ENCODE measurements at regions not wholly inside any gene's neighbourhood (a gene's known extent, or its start where the extent isn't known, plus 50 kb on each side); places are given as distances from the start of the nearest gene placed in this dataset.

- H2AFZ ChIP-seq (ENCODE audit: low read depth, low read length), result no peak overlapping the region
- H3K4me2 ChIP-seq (ENCODE audit: insufficient read depth, low read length), result no peak overlapping the region
- ChIA-PET POLR2A (no interaction called here), CTCF (no interaction called here)
- H3K9me1 ChIP-seq (replicated peaks; ENCODE audit: control insufficient read depth, extremely low read depth, insufficient read depth, low read length), result no peaks in the 10 kb centered on the region
- H3K36me3 ChIP-seq (ENCODE audit: control insufficient read depth in 2 of 2, extremely low read depth in 1 of 2, insufficient read depth in 2 of 2, low read length in 2 of 2), result no peaks in the 10 kb centered on the region
- intact Hi-C loops (cut with micrococcal nuclease) (no loop called here), dilution Hi-C loops (cut with MboI; ENCODE audit: extremely low pct_ligation_motif_present, low sequenced_read_pairs) (no loop called here)
- H3K79me2 ChIP-seq (ENCODE audit: control insufficient read depth, insufficient read depth, low read length), result no peaks in the 10 kb centered on the region
- H4K20me1 ChIP-seq (replicated peaks; ENCODE audit: control insufficient read depth, extremely low read depth, insufficient read depth, low read length), result no peaks in the 10 kb centered on the region
- H3K9ac ChIP-seq (replicated peaks; ENCODE audit: extremely low read depth, insufficient read depth, low read length), result no peak overlapping the region
- H3K27me3 ChIP-seq (ENCODE audit: control insufficient read depth in 2 of 2, insufficient read depth in 2 of 2, low read length in 2 of 2), result no peaks in the 10 kb centered on the region
- no TSS peak for BruUV-seq (replicated peaks)
- peaks cover 6% of the 10 kb centered on the region for H3K9me3 ChIP-seq (replicated peaks; ENCODE audit: control insufficient read depth, insufficient read depth, low read length)
- no peak overlapping the region for H3K4me3 ChIP-seq (replicated peaks in 1 of 3; ENCODE audit: insufficient read depth in 1 of 3, low read depth in 1 of 3, low read length in 3 of 3)
- no peak for FAIRE-seq
- TF ChIP-seq JUN (IDR thresholded peaks at IDR 0.05; ENCODE audit: borderline replicate concordance, insufficient read depth, insufficient read length, low read depth) (no peak), MYC (IDR thresholded peaks at IDR 0.05; ENCODE audit: low read depth, low read length) (no peak), POLR2AphosphoS5 (IDR thresholded peaks at IDR 0.05; ENCODE audit: insufficient read depth, low read depth, low read length) (no peak), GATA2 (IDR thresholded peaks at IDR 0.05; ENCODE audit: insufficient read depth, insufficient read length, low read depth, low read length) (no peak), EZH2 (IDR thresholded peaks at IDR 0.05; ENCODE audit: borderline replicate concordance, low read depth, low read length, severe bottlenecking) (no peak), MAX (IDR thresholded peaks at IDR 0.05; ENCODE audit: insufficient read depth, insufficient read length) (no peak)
- no peaks in the 10 kb centered on the region for H3K4me1 ChIP-seq (ENCODE audit: control insufficient read depth, extremely low read depth, insufficient read depth, low read length)
- H3K27ac ChIP-seq (ENCODE audit: insufficient read depth, low read depth, low read length), result no peak overlapping the region
- DNase-seq (ENCODE audit: low read depth, low spot score), result no peak
Observed at GRCh38 chr2:103525756-103526155, 763.9 kb downstream of the TMEM182 start.

GRCh38 chr2:103526757-103527156, 764.9 kb downstream of the TMEM182 start:
- no peak for DNase-seq (ENCODE audit: low read depth, low spot score)
- Histone ChIP-seq H3K9me3 (replicated peaks; ENCODE audit: control insufficient read depth, insufficient read depth, low read length) (peaks cover 6% of the 10 kb centered on the region), H4K20me1 (replicated peaks; ENCODE audit: control insufficient read depth, extremely low read depth, insufficient read depth, low read length) (no peaks in the 10 kb centered on the region)

More at GRCh38 chr2:103526757-103527156, 764.9 kb downstream of the TMEM182 start:
- Histone ChIP-seq H2AFZ (ENCODE audit: low read depth, low read length) (no peak overlapping the region), H3K9me1 (replicated peaks; ENCODE audit: control insufficient read depth, extremely low read depth, insufficient read depth, low read length) (no peaks in the 10 kb centered on the region), H3K4me2 (ENCODE audit: insufficient read depth, low read length) (no peak overlapping the region), H3K9ac (replicated peaks; ENCODE audit: extremely low read depth, insufficient read depth, low read length) (no peak overlapping the region), H3K79me2 (ENCODE audit: control insufficient read depth, insufficient read depth, low read length) (no peaks in the 10 kb centered on the region), H3K27me3 (ENCODE audit: control insufficient read depth in 2 of 2, insufficient read depth in 2 of 2, low read length in 2 of 2) (no peaks in the 10 kb centered on the region), H3K4me3 (replicated peaks in 1 of 3; ENCODE audit: insufficient read depth in 1 of 3, low read depth in 1 of 3, low read length in 3 of 3) (no peak overlapping the region), H3K36me3 (ENCODE audit: control insufficient read depth in 2 of 2, extremely low read depth in 1 of 2, insufficient read depth in 2 of 2, low read length in 2 of 2) (no peaks in the 10 kb centered on the region), H3K4me1 (ENCODE audit: control insufficient read depth, extremely low read depth, insufficient read depth, low read length) (no peaks in the 10 kb centered on the region), H3K27ac (ENCODE audit: insufficient read depth, low read depth, low read length) (no peak overlapping the region)
- intact Hi-C loops (cut with micrococcal nuclease) (no loop called here), dilution Hi-C loops (cut with MboI; ENCODE audit: extremely low pct_ligation_motif_present, low sequenced_read_pairs) (no loop called here)
- FAIRE-seq, result no peak
- ChIA-PET POLR2A (no interaction called here), CTCF (no interaction called here)
- BruUV-seq (replicated peaks), result no TSS peak
- TF ChIP-seq MYC (IDR thresholded peaks at IDR 0.05; ENCODE audit: low read depth, low read length) (no peak), EZH2 (IDR thresholded peaks at IDR 0.05; ENCODE audit: borderline replicate concordance, low read depth, low read length, severe bottlenecking) (no peak)

Data from endothelial cell of umbilical vein (primary cell).